Left ventricle myocardium superior (tissue), 1 donor: ENCODE measurements at regions not wholly inside any gene's neighbourhood (a gene's known extent, or its start where the extent isn't known, plus 50 kb on each side); places are given as distances from the start of the nearest gene placed in this dataset.
A peak's percentile ranks its signal among the peaks of the same experiment; 100 is the strongest.

Experiments used
- ATAC-seq: fragments of 200-7000 bp; cut with Tn5 transposase; one replicate; pipeline ENCODE4 v1.9.1; 2020; ENCODE audit warnings: mild to moderate bottlenecking, moderate library complexity
- DNase-seq: peaks from one replicate; pipeline ENCODE4 v3.0.0-alpha.2; 2020
- intact Hi-C: fragments of 100-400 bp; cut with micrococcal nuclease; formaldehyde crosslinking; loops from one replicate; pipeline ENCODE4 v1.11.0; 2022
- donor health status: DM: no; HTN: yes; CAD: no; lungs with severe emphysema.

DNA sequence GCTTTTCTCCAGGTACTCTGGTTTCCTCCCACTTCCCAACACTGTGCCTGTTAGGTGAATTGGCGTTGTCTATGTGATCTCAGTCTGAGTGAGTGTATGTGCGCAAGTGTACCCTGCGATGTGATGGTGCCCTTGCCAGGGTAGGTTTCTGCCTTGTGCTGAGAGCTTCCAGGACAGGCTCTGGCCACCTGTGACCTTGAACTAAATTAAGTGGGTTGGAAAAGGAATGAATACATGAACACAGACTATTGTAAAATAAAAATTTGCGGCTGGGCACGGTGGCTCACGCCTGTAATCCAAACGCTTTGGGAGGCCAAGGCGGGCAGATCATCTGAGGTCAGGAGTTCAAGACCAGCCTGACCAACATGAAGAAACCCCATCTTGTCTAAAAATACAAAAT is 678.0 kb downstream of the DHX35 start:
- ATAC-seq (no peak), DNase-seq (no peak)
- intact Hi-C loops = no loop called here

DNA sequence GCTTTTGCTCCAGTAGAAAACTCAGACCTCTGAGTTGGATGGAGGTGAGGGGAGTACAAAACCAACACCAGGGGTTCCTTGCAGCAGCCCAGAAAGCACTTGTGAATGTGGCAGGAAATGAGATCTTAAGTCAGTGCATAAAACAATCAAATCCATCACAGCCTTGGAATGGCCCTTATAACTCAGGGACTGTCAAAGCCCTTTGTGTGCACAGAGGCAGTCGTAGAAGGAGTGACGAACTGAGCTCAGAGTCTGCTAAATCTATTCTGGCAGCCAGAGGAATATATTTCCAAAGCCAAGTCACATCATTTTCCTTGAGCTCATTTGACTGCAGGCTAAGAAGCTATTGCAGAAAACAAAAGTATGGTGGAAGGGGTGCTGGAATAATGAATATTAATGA is 676.6 kb downstream of the DHX35 start:
- ATAC-seq (no peak), DNase-seq (no peak)
- intact Hi-C loops = no loop called here

DNA sequence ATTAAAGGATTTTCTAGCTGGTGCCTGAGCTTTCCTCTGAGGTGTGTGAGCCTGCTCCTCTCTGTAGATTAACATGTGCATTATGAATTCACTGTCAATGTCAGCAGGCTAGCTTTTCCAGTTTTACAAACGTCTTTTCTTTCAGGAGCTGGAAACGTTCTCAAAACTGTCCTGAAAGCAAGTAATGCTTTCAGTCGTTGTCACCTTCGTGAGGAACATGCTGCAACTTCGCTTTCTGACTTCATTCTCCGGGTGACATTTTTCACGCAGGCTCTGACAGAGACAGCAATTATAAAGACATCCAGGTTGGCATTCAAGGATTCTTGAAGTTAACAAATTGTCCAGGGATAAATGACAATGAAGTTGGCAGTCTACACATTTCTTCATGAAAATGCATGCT is 671.5 kb downstream of the DHX35 start:
- intact Hi-C loops = no loop called here
- ATAC-seq (no peak), DNase-seq (no peak)

DNA sequence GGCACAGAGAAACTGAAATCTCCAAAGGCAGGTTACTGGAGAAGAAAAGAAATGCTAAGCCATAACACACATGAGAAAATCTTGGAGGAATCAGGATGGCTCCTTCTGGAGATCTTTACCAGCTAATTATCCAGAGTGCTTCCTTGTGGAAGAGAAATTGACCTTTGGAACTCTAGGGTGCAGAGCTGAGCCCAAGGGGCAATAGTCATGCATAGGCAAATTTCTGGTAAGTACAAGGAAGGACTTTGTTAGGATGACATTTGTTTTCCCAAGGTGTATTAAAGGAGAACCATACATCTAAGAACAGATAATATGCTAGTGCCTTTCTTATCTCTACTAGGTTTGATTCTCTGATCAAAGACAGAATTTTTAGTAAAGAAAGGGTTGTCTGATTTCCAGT is 670.6 kb downstream of the DHX35 start:
- no peak for ATAC-seq
- DNase-seq = no peak
- intact Hi-C loops = no loop called here

DNA sequence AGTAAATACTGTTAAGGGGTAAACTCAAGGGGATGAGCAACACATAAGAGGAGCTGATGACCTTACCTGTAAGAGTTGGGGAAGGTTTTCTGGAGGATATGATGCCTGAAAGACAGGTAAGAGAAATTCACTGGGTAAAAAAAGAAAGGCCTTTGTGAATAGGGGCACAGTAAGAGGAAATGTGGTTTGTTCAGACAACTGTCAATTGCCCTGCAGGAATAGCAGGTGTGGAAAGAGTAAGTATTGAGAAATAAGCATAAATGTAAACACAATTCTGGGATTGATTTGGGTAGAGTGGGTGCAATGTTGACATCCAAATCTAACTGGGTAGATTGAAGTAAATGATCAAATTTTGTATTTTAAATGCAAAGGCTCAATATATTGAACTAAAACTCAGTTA is 670.0 kb downstream of the DHX35 start:
- no peak for DNase-seq
- ATAC-seq = no peak
- intact Hi-C loops = no loop called here

DNA sequence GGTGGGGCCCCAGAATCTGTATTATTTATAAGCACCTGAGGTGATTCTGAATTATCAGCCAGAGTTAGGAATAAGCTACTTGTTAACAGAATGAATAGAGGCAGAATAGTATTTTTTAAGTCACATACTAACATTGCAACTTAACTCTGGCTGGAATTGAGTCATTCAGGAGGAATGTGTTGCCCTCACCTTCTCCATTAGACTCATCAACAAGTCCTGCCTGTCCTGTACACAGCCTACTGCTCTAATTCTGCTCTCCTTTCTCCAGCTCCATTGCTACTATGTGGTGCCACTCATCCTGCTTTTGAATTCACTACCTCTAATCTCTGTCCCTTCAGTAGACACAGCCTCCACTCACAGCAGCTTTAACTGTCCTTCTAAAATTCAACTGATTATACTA is 669.4 kb downstream of the DHX35 start:
- DNase-seq (no peak), ATAC-seq (no peak)
- intact Hi-C loops = no loop called here

DNA sequence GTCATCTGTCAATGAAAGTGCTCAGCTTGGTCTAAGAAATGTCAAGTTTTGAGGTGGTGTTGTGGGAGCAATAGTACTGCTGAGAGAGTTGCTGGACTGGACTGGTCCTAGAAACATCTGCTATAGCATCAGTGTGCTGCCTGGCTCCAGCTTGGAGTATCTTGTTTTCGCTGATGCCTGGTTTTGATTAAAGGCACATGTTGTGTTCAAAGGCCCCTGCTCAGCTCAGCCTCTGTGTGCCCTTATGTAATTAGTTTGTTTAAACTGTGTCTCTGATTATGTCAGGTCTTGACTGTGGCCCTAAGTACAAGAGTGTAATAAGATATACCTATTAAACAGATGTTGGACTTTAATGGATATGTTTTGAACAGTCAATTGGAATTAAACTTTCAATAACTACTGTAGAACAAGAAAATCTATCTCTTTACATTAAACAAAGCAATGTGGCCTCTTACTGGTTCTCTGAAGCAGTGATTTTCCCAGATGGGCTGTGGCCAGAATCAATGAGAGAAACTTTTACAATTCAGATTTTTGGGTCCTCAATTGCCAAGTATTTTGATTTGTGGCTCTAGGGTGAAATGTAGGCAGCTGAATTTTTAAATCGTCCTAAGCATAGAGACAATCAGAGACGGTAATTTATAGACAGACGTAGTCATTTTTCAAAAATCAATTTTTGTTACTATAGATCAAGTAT is 668.2 kb downstream of the DHX35 start:
- no peak for DNase-seq
- ATAC-seq = no peak
- intact Hi-C loops = no loop called here

DNA sequence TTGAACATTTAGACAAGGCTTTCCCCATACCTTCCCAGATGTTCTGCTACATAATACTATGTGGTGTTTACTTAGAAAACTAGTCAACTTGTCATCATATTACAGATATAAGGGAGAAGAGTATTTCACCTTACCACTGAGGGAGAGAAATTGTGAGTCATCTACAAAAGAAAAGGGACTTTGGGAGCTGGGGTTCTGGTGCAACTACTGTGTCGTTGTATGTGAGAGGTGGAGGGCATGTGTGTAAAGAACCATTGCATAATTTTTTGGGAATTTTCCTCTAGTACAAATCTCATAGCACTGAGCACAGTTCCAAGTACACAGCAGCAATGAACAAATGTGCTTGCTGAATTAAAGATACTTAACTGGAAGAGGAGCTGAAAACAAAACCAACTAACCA is 665.6 kb downstream of the DHX35 start:
- intact Hi-C loops = no loop called here
- ATAC-seq = peak; percentile 60
- no peak for DNase-seq

DNA sequence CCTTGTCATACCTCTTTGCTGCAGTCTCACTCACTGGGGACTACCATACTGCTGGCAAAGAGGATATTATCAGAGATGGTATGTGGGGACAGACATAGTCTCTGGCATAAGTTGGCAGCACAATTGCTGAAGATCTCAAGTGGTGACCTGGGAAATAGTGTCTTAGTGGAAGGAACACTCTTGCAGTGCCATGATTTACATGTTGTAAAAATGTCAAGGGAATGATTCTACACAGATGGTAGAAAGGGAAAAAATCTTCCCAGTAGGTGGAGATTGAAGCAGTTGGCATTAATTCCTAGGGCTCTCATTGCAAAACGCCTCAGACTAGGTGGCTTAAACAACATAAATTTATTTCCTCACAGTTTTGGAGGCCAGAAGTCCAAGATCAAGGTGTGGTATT is 662.2 kb downstream of the DHX35 start:
- DNase-seq = no peak
- intact Hi-C loops = no loop called here
- ATAC-seq = no peak

DNA sequence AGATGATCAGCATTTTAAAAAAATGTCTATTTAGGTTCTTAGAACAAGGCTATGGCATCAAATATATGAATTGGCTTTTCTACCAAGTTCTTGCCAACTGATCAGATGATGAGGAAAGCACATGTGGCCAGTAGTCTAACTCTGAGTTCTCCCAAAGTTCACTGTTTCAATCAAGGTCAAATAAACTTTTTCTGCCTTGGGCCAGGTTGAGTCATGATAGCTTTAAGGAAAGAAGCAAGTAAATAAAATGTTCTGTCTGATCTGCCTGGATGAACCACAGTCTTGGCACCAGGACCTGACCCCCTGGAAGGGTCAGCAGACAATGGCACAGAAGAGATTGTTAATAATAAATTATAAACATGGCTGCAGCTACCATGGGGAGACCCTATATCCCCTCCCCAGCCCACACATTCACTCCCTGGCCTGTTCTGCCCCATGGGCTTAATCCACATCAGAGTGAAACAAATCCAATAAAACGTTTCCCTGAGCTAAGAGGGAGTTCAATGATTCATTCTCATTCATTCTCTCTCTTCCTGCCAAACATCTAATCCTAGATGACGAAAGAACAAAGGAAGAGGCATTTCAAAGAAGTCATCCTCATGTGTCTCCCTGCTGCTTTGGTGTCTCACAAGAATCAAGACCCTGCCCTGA is 661.6 kb downstream of the DHX35 start:
- DNase-seq (no peak), ATAC-seq (no peak)
- intact Hi-C loops = no loop called here

DNA sequence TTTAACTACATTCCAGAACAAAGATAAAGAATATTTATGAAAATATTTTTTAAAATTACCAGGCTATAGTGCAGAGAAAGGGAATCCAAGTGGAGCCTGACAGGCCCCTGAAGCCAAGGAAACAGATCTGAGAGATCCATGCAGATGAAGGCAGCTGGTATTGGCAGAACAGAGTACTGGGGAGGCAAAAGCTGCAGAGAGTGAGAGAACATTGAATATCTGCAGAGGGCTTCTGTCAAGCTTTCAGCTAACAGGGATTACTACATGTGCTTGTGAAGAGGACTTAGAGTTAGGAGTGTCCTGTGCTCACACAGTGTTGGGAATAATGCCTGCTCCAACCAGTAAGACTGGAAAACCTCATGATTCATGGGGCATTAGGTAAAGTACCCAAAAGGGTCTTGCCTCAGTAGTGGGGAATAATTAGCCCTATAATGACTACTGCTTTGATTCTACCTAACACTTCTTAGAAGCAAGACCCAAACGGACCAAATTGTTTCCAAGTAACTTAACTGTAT is 657.2 kb downstream of the DHX35 start:
- DNase-seq (no peak), ATAC-seq (no peak)
- intact Hi-C loops = no loop called here

DNA sequence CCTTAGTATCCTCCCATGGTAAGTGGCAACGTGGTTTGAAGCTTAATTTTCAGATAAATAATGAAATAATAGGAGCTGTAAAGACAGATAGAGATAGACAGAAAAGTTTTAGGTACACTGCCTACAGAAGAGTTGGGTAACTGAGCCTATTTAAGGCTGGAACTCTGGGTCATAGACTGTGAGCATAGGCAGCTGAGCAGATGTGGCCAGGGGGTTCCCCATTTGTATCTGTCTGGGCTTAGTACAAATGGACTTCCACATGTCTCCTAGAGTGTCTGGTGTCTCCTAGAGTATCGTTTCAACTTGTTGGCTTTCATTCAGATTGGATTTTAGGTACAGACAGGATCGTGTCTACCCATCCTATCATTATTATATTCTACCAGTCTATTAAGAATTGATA is 649.8 kb downstream of the DHX35 start:
- DNase-seq = no peak
- ATAC-seq = no peak
- intact Hi-C loops = no loop called here

DNA sequence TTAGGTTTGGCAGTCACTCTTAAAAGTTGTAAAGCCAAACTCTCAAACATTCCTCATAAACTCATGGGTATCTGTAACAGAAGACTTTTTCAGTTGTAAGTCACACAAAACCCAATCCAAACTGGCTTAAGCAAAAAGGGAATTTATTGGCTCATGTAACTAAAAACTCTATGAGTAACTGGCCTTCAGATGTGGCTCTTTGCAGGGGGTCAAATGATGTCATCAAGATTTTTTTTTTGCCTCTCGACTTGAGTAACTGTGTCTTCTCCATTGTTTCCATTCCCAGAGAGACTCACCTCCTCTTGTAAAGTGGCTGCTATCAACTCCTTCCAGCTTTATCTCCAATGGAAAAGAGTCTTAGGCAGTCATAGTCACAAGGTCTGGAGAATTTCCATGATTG is 645.0 kb downstream of the DHX35 start:
- intact Hi-C loops = no loop called here
- ATAC-seq = no peak
- DNase-seq = no peak

DNA sequence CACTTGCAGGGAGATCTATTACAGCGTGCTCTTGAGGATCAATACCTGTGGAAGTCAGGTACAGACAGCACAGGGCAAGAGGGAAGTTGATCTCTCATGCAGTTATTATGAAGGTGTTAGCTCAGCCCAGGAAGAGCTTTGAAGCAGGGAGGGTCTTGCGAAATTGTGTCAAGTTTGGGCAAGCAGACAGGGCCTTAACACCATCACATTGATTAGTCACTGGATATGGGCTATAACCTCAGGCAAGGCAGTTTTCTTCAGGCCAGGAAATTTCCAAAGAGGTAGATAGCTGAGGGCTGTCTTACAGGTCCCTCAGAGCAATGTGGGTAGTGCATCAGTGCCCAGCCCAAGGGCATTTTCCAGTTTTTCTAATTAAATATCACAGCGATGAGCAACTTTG is 643.8 kb downstream of the DHX35 start:
- ATAC-seq = no peak

DNA sequence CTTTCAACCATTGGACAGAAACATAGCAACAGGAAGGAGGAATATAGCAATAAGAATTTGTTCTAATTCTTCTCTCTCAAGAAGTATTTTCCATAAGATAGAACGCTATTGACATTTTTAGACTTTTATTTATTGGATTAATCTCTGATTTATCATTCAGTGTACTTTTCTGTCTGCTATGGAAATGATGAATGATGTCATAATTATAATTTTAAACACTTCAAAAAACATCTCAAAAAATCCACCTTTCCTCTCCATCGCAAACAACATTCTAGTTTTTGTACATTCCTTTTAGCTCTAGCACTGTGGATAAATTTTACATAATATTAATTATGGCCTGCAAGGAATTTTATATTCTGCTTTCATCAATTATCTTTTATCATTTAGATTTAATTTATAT is 643.2 kb downstream of the DHX35 start:
- DNase-seq (no peak), ATAC-seq (no peak)
- intact Hi-C loops = no loop called here

More for the DNA sequence above, 643.8 kb downstream of the DHX35 start:
- intact Hi-C loops = no loop called here
- DNase-seq = no peak

DNA sequence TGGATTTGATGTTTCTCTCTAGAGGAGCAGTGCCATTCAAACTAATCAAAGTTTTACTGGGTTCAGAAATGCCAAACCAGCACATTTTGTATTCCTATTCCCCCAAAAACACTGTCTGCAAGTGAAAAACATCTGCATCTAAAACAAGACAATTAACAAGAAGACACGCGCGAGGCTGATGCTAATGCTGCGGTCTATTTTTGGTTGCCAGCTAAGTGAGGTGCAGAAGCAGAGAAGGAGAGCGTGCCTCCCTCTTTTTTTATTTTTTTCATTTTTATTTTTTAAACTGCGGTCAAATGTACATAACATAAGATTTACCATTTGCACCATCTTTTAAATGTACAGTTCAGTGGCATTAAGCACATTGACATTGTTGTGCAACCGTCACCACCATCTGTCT is 641.1 kb downstream of the DHX35 start:
- no peak for ATAC-seq
- no peak for DNase-seq
- intact Hi-C loops = no loop called here

DNA sequence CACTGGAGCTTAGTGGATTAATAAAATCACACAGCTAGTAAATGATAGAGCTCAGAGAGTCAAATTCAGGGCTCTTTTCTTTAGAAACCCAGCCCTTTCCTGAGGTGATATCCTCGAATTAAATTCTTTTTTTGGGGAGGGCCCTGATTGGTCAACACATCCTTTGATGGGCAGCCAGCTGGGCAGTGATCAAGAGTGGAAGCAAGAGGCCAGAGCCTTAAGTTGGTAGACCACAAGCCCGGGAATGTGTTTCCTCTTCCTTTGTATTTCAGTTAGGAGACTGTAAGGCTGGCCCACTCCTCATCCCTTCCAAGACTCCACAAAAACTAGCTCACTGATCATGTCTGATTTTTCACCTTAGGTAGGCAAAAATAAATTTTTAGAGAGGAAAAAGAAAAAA is 640.5 kb downstream of the DHX35 start:
- no peak for DNase-seq
- ATAC-seq = no peak
- intact Hi-C loops = no loop called here

DNA sequence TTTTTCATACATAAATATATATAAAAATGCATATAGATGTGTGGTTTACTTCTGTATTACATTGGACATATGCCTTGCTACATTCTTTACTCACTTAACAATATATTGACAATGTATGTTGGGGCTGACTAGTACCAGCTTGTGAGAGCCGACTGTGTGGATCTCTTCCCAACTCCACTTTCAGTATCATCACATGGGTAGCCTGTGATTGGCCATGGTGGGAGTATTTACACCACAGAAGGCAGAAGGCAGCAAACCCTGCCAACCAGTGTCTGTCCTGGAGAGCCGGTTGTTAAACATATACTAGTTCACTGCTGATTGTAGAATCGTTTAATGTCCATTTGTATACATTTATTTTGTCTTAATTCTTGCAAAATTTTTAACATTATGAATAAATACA is 638.7 kb downstream of the DHX35 start:
- ATAC-seq = no peak
- intact Hi-C loops = no loop called here
- no peak for DNase-seq

DNA sequence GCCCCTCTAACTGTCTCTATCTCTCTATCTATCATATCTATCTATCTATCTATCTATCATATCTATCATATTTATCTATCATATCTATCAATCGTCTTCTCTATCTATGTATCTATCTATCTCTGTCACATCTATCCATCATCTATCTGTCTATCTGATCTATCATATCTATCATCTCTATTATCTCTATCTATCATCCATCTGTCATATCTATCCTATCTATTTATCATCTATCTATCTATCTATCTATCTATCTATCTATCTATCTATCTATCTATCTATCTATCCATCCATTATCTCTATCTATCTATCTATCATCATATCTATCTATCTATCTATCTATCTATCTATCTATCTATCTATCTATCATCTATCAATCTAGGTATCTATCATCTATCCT is 638.0 kb downstream of the DHX35 start:
- no peak for ATAC-seq
- no peak for DNase-seq
- intact Hi-C loops = no loop called here

DNA sequence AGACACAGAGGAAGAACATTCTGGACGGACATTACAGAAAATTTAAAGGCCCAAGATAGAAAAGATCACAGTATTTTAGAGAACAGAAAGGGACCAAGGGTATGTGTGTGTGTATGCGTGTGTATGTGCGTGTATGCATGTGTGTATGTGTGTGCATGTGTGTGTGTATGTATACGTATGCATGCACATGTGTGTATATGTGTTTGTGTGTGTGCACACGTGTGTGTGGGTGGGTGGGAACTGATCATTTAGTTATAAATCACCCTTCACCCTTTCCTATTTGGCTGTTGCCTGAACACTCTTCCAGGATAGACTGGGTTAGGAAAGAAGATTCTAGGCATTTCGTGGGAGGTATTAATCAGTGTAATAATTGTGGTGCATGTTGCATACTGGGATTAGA is 634.4 kb downstream of the DHX35 start:
- intact Hi-C loops = no loop called here
- ATAC-seq (no peak), DNase-seq (no peak)

DNA sequence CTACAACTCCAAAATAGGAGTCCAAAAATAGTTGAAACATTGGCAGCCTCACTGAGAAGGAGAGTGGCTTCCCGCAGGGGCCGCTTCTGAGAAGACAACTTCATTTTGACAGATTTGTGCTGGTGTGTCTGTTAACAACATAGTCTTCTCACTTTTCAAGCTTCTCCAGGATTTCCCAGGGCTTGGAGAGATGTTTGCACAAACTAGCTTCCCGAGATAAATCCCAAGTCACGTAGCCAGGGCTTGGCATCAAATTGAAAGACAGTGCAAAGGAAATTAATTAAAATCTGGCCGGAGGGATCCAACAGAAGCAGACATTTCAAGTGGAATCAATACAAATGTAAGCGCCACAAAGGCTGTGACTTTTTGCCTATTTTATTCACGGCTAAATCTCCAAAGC is 630.2 kb downstream of the DHX35 start:
- intact Hi-C loops = no loop called here
- no peak for DNase-seq

More for the DNA sequence above, 630.2 kb downstream of the DHX35 start:
- no peak for ATAC-seq
